GM12878 (cell line): ENCODE measurements at regions not wholly inside any gene's neighbourhood (a gene's known extent, or its start where the extent isn't known, plus 50 kb on each side); places are given as distances from the start of the nearest gene placed in this dataset.

ENCODE experiments used
- CBX5 ChIP-seq: sonication (generic); IDR thresholded peaks from 2 replicates; pipeline ENCODE4 v1.6.1; 2016; ENCODE audit warnings: low read depth, moderate library complexity, mild to moderate bottlenecking, inconsistent platforms
- HCFC1 ChIP-seq: fragments of 150-350 bp; IDR thresholded peaks from 2 replicates; pipeline ENCODE4 v1.6.1; 2014; ENCODE audit warnings: low read length
- MEF2B ChIP-seq: fragments of 450-650 bp; IDR thresholded peaks from 2 replicates; pipeline ENCODE4 v1.6.1; 2018; ENCODE audit warnings: mild to moderate bottlenecking, moderate library complexity; ENCODE audit not compliant: partially characterized antibody, poor library complexity, severe bottlenecking
- NBN ChIP-seq: fragments of 450-650 bp; IDR thresholded peaks from 2 replicates; pipeline ENCODE4 v1.6.1; 2016
- RCOR1 ChIP-seq: conservative IDR thresholded peaks from 2 replicates; pipeline ENCODE4 v1.6.1; 2012; ENCODE audit warnings: low read depth, low read length, improper control_type of control experiment
- SPI1 ChIP-seq: IDR thresholded peaks from 2 replicates; pipeline ENCODE4 v1.6.1; 2011; ENCODE audit warnings: low read depth, mild to moderate bottlenecking, low read length, moderate library complexity, borderline replicate concordance; ENCODE audit not compliant: insufficient read depth
- SUZ12 ChIP-seq: fragments of 200-600 bp; sonication (generic); IDR thresholded peaks from one replicate; pipeline ENCODE4 v1.6.1; 2018; ENCODE audit warnings: antibody characterized with exemption, mild to moderate bottlenecking; ENCODE audit not compliant: unreplicated experiment
- TF ChIP-seq, protein P1 (sequence below): fragments of 450-650 bp; formaldehyde crosslinking; IDR thresholded peaks from 2 replicates; pipeline ENCODE4 v1.4.0; 2020; ENCODE audit warnings: mild to moderate bottlenecking, moderate library complexity
- TF ChIP-seq, protein P2 (sequence below): fragments of 450-650 bp; conservative IDR thresholded peaks from 2 replicates; pipeline ENCODE4 v1.6.1; 2017; ENCODE audit warnings: mild to moderate bottlenecking, moderate library complexity
- TF ChIP-seq, protein P3 (sequence below): IDR thresholded peaks from 2 replicates; pipeline ENCODE4 v1.6.1; 2012; ENCODE audit warnings: low read depth, low read length, improper control_type of control experiment
- TF ChIP-seq, protein P4 (sequence below): fragments of 450-650 bp; IDR thresholded peaks from 2 replicates; pipeline ENCODE4 v1.6.1; 2017; ENCODE audit warnings: mild to moderate bottlenecking
- TF ChIP-seq, protein P5 (sequence below): fragments of 450-650 bp; IDR thresholded peaks from 2 replicates; pipeline ENCODE4 v1.6.1; 2017; ENCODE audit warnings: mild to moderate bottlenecking, low read depth, inconsistent platforms; ENCODE audit not compliant: poor library complexity, severe bottlenecking
- TF ChIP-seq, protein P6 (sequence below): fragments of 450-650 bp; formaldehyde crosslinking; IDR thresholded peaks from 2 replicates; pipeline ENCODE4 v1.4.0; 2022; ENCODE audit warnings: mild to moderate bottlenecking, moderate library complexity

DNA sequence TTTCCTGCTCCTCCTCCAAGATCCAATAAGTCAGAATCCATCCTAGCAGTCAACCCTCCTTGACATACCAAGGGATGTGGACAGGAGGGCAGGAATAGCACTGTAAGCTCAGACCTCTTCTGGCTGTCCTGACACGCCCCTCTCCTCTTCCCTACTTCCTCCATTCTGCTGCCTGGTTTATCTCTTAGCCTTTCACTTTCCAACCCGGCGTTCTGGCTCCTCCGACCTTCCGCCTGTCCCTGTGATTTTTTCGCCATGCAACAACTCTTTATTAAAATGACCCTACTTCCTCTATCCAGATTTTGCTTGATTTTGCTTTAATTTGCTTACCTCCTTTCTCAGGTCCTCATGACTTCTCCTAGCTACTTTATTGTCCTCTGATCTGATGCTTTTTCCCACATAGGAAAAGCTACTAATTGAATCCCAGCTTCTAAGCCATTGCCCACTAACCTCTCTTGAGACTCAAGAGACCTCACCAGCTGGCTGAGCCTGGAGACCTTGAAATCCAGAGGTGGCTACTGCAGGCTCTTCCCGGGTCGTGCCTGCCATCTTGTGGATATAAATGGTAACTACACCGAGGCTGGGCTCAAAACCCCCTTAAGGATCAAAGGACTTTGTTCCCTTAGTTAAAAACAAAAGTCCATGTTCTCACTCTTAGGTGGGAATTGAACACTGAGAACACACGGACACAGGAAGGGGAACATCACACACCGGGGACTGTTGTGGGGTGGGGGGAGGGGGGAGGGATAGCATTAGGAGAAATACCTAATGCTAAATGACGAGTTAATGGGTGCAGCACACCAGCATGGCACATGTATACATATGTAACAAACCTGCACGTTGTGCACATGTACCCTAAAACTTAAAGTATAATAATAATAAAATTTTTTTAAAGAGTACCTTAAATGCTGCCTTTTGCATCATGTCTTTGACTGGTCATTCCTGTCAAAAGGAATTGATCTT is 139.4 kb downstream of the AKAIN1 start (continued):
- TF ChIP-seq, protein P1, sequence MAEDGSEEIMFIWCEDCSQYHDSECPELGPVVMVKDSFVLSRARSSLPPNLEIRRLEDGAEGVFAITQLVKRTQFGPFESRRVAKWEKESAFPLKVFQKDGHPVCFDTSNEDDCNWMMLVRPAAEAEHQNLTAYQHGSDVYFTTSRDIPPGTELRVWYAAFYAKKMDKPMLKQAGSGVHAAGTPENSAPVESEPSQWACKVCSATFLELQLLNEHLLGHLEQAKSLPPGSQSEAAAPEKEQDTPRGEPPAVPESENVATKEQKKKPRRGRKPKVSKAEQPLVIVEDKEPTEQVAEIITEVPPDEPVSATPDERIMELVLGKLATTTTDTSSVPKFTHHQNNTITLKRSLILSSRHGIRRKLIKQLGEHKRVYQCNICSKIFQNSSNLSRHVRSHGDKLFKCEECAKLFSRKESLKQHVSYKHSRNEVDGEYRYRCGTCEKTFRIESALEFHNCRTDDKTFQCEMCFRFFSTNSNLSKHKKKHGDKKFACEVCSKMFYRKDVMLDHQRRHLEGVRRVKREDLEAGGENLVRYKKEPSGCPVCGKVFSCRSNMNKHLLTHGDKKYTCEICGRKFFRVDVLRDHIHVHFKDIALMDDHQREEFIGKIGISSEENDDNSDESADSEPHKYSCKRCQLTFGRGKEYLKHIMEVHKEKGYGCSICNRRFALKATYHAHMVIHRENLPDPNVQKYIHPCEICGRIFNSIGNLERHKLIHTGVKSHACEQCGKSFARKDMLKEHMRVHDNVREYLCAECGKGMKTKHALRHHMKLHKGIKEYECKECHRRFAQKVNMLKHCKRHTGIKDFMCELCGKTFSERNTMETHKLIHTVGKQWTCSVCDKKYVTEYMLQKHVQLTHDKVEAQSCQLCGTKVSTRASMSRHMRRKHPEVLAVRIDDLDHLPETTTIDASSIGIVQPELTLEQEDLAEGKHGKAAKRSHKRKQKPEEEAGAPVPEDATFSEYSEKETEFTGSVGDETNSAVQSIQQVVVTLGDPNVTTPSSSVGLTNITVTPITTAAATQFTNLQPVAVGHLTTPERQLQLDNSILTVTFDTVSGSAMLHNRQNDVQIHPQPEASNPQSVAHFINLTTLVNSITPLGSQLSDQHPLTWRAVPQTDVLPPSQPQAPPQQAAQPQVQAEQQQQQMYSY (CRISPR knock-in tag) = no peak
- TF ChIP-seq, protein P2, sequence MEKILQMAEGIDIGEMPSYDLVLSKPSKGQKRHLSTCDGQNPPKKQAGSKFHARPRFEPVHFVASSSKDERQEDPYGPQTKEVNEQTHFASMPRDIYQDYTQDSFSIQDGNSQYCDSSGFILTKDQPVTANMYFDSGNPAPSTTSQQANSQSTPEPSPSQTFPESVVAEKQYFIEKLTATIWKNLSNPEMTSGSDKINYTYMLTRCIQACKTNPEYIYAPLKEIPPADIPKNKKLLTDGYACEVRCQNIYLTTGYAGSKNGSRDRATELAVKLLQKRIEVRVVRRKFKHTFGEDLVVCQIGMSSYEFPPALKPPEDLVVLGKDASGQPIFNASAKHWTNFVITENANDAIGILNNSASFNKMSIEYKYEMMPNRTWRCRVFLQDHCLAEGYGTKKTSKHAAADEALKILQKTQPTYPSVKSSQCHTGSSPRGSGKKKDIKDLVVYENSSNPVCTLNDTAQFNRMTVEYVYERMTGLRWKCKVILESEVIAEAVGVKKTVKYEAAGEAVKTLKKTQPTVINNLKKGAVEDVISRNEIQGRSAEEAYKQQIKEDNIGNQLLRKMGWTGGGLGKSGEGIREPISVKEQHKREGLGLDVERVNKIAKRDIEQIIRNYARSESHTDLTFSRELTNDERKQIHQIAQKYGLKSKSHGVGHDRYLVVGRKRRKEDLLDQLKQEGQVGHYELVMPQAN = no peak
- TF ChIP-seq HCFC1 (no peak), SUZ12 (no peak), SPI1 (no peak), MEF2B (no peak), CBX5 (no peak), NBN (peak; percentile 60; the same call in 1 of the 2 replicates), RCOR1 (no peak)
- TF ChIP-seq, protein P3, sequence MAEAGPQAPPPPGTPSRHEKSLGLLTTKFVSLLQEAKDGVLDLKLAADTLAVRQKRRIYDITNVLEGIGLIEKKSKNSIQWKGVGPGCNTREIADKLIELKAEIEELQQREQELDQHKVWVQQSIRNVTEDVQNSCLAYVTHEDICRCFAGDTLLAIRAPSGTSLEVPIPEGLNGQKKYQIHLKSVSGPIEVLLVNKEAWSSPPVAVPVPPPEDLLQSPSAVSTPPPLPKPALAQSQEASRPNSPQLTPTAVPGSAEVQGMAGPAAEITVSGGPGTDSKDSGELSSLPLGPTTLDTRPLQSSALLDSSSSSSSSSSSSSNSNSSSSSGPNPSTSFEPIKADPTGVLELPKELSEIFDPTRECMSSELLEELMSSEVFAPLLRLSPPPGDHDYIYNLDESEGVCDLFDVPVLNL = no peak
- TF ChIP-seq, protein P4, sequence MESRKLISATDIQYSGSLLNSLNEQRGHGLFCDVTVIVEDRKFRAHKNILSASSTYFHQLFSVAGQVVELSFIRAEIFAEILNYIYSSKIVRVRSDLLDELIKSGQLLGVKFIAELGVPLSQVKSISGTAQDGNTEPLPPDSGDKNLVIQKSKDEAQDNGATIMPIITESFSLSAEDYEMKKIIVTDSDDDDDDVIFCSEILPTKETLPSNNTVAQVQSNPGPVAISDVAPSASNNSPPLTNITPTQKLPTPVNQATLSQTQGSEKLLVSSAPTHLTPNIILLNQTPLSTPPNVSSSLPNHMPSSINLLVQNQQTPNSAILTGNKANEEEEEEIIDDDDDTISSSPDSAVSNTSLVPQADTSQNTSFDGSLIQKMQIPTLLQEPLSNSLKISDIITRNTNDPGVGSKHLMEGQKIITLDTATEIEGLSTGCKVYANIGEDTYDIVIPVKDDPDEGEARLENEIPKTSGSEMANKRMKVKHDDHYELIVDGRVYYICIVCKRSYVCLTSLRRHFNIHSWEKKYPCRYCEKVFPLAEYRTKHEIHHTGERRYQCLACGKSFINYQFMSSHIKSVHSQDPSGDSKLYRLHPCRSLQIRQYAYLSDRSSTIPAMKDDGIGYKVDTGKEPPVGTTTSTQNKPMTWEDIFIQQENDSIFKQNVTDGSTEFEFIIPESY = no peak
- TF ChIP-seq, protein P5, sequence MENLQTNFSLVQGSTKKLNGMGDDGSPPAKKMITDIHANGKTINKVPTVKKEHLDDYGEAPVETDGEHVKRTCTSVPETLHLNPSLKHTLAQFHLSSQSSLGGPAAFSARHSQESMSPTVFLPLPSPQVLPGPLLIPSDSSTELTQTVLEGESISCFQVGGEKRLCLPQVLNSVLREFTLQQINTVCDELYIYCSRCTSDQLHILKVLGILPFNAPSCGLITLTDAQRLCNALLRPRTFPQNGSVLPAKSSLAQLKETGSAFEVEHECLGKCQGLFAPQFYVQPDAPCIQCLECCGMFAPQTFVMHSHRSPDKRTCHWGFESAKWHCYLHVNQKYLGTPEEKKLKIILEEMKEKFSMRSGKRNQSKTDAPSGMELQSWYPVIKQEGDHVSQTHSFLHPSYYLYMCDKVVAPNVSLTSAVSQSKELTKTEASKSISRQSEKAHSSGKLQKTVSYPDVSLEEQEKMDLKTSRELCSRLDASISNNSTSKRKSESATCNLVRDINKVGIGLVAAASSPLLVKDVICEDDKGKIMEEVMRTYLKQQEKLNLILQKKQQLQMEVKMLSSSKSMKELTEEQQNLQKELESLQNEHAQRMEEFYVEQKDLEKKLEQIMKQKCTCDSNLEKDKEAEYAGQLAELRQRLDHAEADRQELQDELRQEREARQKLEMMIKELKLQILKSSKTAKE = no peak
- TF ChIP-seq, protein P6, sequence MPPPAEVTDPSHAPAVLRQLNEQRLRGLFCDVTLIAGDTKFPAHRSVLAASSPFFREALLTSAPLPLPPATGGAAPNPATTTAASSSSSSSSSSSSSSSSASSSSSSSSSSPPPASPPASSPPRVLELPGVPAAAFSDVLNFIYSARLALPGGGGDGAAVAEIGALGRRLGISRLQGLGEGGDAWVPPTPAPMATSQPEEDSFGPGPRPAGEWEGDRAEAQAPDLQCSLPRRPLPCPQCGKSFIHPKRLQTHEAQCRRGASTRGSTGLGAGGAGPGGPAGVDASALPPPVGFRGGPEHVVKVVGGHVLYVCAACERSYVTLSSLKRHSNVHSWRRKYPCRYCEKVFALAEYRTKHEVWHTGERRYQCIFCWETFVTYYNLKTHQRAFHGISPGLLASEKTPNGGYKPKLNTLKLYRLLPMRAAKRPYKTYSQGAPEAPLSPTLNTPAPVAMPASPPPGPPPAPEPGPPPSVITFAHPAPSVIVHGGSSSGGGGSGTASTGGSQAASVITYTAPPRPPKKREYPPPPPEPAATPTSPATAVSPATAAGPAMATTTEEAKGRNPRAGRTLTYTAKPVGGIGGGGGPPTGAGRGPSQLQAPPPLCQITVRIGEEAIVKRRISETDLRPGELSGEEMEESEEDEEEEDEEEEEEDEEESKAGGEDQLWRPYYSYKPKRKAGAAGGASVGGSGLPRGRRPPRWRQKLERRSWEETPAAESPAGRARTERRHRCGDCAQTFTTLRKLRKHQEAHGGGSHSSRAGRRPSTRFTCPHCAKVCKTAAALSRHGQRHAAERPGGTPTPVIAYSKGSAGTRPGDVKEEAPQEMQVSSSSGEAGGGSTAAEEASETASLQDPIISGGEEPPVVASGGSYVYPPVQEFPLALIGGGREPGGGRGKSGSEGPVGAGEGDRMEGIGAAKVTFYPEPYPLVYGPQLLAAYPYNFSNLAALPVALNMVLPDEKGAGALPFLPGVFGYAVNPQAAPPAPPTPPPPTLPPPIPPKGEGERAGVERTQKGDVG (CRISPR knock-in tag) = no peak
